DOHH2 (cell line): ENCODE measurements at regions not wholly inside any gene's neighbourhood (a gene's known extent, or its start where the extent isn't known, plus 50 kb on each side); places are given as distances from the start of the nearest gene placed in this dataset.

Experiments
- EZH2phosphoT487 ChIP-seq: fragments of 200-600 bp; sonication (generic); IDR thresholded peaks from 2 replicates; pipeline ENCODE4 v1.6.1; 2017; ENCODE audit warnings: borderline replicate concordance, mild to moderate bottlenecking, antibody characterized with exemption, low read length, moderate library complexity, mixed read lengths
- TF ChIP-seq, protein P1 (sequence below): fragments of 200-600 bp; sonication (generic); IDR thresholded peaks from one replicate; pipeline ENCODE4 v1.5.1; 2014; ENCODE audit warnings: antibody characterized with exemption, mild to moderate bottlenecking, low read depth, low read length; ENCODE audit not compliant: poor library complexity, severe bottlenecking

DNA sequence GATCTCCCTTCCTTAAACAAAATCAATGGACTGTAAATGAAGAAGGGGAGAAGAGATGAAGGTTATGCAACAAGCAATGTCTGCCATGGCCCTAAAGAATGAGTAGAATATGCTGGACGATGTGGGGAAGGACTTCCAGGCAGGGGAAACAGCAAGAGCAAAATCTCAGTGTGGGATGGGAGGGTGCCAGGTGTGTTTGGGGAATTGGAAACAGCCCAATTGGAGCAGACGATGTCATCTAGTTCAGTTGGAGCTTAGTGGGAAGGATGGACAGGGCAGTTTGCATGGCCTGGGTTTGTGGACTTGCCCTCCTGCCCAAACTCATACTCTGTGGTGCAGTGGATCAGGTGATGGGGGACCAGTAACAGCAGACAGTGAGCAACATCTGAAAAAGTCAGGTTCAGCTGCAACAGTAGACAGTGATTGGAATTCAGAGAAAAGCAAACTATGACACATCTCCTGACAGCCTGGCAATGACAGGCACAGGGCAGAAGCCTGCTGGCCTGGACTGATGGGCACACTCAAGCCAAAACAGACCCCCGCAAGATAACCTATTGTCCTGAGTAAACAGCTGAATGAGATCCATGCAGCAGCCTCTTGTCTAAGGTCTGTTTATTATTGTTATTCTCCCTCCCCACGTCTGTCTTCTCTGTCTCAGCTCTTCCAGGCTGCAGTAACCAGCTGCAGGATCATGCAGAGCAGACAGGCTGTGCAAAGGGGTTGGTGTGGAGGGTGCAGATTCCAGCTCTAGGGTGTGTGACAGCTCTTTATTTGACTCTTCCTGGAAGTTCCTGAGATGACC lies 50.5 kb upstream of the PRELP start:
- TF ChIP-seq, protein P1, sequence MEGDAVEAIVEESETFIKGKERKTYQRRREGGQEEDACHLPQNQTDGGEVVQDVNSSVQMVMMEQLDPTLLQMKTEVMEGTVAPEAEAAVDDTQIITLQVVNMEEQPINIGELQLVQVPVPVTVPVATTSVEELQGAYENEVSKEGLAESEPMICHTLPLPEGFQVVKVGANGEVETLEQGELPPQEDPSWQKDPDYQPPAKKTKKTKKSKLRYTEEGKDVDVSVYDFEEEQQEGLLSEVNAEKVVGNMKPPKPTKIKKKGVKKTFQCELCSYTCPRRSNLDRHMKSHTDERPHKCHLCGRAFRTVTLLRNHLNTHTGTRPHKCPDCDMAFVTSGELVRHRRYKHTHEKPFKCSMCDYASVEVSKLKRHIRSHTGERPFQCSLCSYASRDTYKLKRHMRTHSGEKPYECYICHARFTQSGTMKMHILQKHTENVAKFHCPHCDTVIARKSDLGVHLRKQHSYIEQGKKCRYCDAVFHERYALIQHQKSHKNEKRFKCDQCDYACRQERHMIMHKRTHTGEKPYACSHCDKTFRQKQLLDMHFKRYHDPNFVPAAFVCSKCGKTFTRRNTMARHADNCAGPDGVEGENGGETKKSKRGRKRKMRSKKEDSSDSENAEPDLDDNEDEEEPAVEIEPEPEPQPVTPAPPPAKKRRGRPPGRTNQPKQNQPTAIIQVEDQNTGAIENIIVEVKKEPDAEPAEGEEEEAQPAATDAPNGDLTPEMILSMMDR: no peak
- no peak for TF ChIP-seq EZH2phosphoT487
